ENCODE measurements at regions not wholly inside any gene's neighbourhood (a gene's known extent, or its start where the extent isn't known, plus 50 kb on each side); places are given as distances from the start of the nearest gene placed in this dataset.

- peaks cover 0 to 4% (median 0%) of the 10 kb centered on the region in 3 donors for H3K27me3 Mint-ChIP-seq (ENCODE audit: low read depth in 3 of 3)
- H3K9me3 Mint-ChIP-seq = peaks cover 5 to 50% (median 30%) of the 10 kb centered on the region in 6 donors
- no peaks in the 10 kb centered on the region for H3K4me1 Mint-ChIP-seq
- DNase-seq = no peak
- H3K36me3 Mint-ChIP-seq = no peaks in the 10 kb centered on the region
- H3K4me3 Mint-ChIP-seq = no peak overlapping the region
- H3K27ac Mint-ChIP-seq = no peak overlapping the region
Observed at GRCh38 chr1:189597083-189597482, 880.6 kb downstream of the BRINP3 start.

DNA sequence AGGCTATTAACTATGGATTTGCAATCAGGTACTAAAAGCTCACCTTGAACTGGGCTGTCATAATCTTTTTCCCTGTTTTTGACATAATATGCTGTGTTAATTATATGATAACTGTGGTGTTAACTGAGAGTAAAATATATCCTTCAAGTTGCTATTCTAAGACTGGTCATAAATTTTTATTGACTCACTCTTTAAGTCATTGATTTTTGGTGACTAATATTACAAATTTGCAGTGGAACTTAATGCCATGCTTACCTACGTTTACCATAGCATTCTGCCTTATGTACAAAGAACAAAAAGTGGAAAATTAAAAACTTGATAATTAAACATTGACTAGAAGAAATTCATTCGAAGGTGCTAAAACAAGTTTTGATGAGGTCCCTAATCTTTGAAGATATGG is 872.4 kb downstream of the BRINP3 start:
- Mint-ChIP-seq H3K9me3 (peaks cover 10 to 28% (median 16%) of the 10 kb centered on the region in 6 donors), H3K4me1 (no peaks in the 10 kb centered on the region), H3K4me3 (no peak overlapping the region), H3K36me3 (no peaks in the 10 kb centered on the region), H3K27ac (no peak overlapping the region), H3K27me3 (ENCODE audit: low read depth in 3 of 3) (peaks cover 0 to 2% (median 0%) of the 10 kb centered on the region in 3 donors)
- no peak for DNase-seq

GRCh38 chr1:189606047-189606446 is 871.6 kb downstream of the BRINP3 start:
- H3K27ac Mint-ChIP-seq = no peak overlapping the region
- no peak for DNase-seq
- no peaks in the 10 kb centered on the region for H3K36me3 Mint-ChIP-seq
- H3K9me3 Mint-ChIP-seq = peaks cover 7 to 28% (median 13%) of the 10 kb centered on the region in 6 donors
- H3K27me3 Mint-ChIP-seq (ENCODE audit: low read depth in 3 of 3) = no peaks in the 10 kb centered on the region
- H3K4me3 Mint-ChIP-seq = no peak overlapping the region
- no peaks in the 10 kb centered on the region for H3K4me1 Mint-ChIP-seq

DNA sequence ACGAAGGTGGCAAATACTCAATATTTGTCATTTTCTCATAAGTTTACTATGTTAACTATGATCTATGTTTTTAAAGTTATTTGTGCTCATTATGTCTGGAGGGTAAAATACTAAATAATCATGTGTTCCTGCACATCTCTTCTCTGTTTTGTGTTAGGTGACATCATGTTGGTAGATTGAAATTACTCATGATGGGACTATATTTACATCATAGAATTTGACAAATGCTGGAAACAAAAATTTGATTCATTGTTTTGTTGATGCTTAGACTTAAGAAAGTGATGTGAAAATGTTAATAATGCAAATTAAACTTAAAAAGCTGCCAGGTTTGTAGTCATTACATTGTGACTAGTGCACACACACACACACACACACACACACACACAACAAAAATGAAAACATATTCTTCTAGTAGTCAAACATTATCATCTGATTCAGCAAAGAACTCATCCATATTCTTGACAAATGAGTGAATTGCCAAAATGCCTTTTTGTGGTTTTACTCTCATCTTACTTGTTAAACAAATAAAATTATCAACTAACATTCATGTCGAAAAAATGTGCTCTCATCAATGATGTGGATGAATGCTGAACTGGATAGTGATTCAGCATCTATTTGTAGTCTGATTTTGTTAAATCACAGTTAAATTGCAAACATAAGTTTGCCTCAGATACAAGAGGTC is 870.7 kb downstream of the BRINP3 start:
- H3K36me3 Mint-ChIP-seq = no peaks in the 10 kb centered on the region
- H3K27ac Mint-ChIP-seq = no peak overlapping the region
- H3K4me3 Mint-ChIP-seq = no peak overlapping the region
- H3K27me3 Mint-ChIP-seq (ENCODE audit: low read depth in 3 of 3) = no peaks in the 10 kb centered on the region
- DNase-seq = no peak
- no peaks in the 10 kb centered on the region for H3K4me1 Mint-ChIP-seq
- peaks cover 7 to 28% (median 11%) of the 10 kb centered on the region in 6 donors for H3K9me3 Mint-ChIP-seq

DNA sequence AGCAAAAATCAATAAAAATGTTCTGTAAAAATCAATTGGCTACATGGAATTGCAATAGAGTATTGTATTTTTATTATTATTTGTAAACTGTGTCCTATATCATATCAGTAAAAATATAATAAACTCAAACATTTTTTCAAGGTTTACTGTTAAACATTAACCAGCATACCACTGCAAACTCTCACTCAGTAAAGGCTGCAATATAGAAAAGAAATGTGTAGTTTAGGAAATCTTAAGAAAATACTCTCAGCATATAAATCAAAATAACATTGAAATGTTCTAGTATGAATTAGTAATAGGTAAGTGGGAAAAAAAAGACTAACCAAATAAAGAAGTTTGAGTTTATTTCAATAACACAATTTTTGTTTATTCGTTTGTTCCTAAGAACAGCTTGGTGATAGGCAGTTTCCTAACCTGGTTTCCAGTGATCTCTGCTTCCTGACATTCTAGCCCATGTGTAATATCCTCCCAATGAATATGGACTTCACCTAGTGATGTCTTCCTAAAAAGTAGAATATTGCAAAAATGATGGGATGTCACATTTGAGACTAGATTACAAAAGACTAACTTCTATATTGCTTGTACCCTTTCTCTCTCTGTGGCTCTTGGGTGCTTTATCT is 870.1 kb downstream of the BRINP3 start:
- no peak overlapping the region for H3K27ac Mint-ChIP-seq
- no peaks in the 10 kb centered on the region for H3K4me1 Mint-ChIP-seq
- DNase-seq = no peak
- peaks cover 7 to 28% (median 11%) of the 10 kb centered on the region in 6 donors for H3K9me3 Mint-ChIP-seq
- H3K4me3 Mint-ChIP-seq = no peak overlapping the region
- no peaks in the 10 kb centered on the region for H3K36me3 Mint-ChIP-seq
- H3K27me3 Mint-ChIP-seq (ENCODE audit: low read depth in 3 of 3) = no peaks in the 10 kb centered on the region

DNA sequence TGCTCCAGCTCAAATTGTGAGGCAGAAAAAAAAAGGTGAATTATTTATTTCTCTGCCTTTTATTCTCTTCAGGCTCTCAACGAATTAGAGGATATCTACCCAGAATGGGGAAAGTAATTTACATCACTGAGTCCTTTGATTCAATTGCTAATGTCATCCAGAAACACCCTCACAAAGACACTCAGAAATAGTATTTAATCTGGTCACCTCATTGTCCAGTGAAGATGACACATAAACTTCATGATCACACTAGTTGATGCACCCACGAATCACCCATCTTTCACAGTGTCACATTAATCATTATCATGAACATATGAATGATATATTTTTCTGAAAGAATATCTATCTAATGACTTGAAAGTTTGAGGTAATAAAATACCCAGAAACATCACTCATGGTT is 868.5 kb downstream of the BRINP3 start:
- no peaks in the 10 kb centered on the region for H3K27me3 Mint-ChIP-seq (ENCODE audit: low read depth in 3 of 3)
- H3K36me3 Mint-ChIP-seq = no peaks in the 10 kb centered on the region
- H3K4me1 Mint-ChIP-seq = no peaks in the 10 kb centered on the region
- H3K9me3 Mint-ChIP-seq = peaks cover 2 to 19% (median 7%) of the 10 kb centered on the region in 6 donors
- no peak for DNase-seq
- no peak overlapping the region for H3K27ac Mint-ChIP-seq
- H3K4me3 Mint-ChIP-seq = no peak overlapping the region

- DNase-seq = no peak
- no peak overlapping the region for H3K4me3 Mint-ChIP-seq
- H3K27ac Mint-ChIP-seq = no peak overlapping the region
- no peaks in the 10 kb centered on the region for H3K36me3 Mint-ChIP-seq
- peaks cover 5 to 50% (median 15%) of the 10 kb centered on the region in 6 donors for H3K9me3 Mint-ChIP-seq
- H3K4me1 Mint-ChIP-seq = no peaks in the 10 kb centered on the region
- peaks cover 0 to 3% (median 2%) of the 10 kb centered on the region in 3 donors for H3K27me3 Mint-ChIP-seq (ENCODE audit: low read depth in 3 of 3)
Observed at GRCh38 chr1:189616893-189617292, 860.8 kb downstream of the BRINP3 start.

GRCh38 chr1:189619682-189620332 is 857.9 kb downstream of the BRINP3 start:
- H3K27me3 Mint-ChIP-seq (ENCODE audit: low read depth in 3 of 3) = peaks cover 0 to 3% (median 3%) of the 10 kb centered on the region in 3 donors
- no peak overlapping the region for H3K27ac Mint-ChIP-seq
- H3K4me1 Mint-ChIP-seq = no peaks in the 10 kb centered on the region
- no peak for DNase-seq
- no peaks in the 10 kb centered on the region for H3K36me3 Mint-ChIP-seq
- no peak overlapping the region for H3K4me3 Mint-ChIP-seq
- peaks cover 11 to 67% (median 24%) of the 10 kb centered on the region in 6 donors for H3K9me3 Mint-ChIP-seq

DNA sequence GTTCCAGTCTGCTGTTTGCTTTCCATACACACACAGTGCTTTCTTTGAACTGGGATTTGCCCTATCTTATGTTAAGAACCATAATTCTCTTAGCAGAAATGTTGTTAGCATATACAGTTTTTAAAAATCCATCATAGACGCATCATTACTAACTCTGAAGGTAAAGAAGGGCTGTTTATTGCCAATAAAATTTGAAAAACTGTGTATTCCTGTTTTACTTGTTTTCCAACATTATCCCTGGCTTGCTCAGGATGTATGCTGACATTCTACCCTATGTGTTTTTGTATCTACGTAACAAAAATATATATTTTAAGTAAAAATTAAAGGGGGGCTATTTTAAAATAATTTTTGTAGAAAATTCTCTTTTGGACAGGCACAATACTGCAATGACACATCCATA is 857.2 kb downstream of the BRINP3 start:
- H3K9me3 Mint-ChIP-seq = peaks cover 7 to 67% (median 26%) of the 10 kb centered on the region in 6 donors
- no peaks in the 10 kb centered on the region for H3K36me3 Mint-ChIP-seq
- H3K27me3 Mint-ChIP-seq (ENCODE audit: low read depth in 3 of 3) = peaks cover 0 to 3% (median 3%) of the 10 kb centered on the region in 3 donors
- no peak overlapping the region for H3K27ac Mint-ChIP-seq
- no peak overlapping the region for H3K4me3 Mint-ChIP-seq
- DNase-seq = no peak
- no peaks in the 10 kb centered on the region for H3K4me1 Mint-ChIP-seq

- no peaks in the 10 kb centered on the region for H3K36me3 Mint-ChIP-seq
- peaks cover 0 to 3% (median 1%) of the 10 kb centered on the region in 3 donors for H3K27me3 Mint-ChIP-seq (ENCODE audit: low read depth in 3 of 3)
- H3K9me3 Mint-ChIP-seq = peaks cover 7 to 63% (median 25%) of the 10 kb centered on the region in 6 donors
- no peak overlapping the region for H3K27ac Mint-ChIP-seq
- no peak for DNase-seq
- H3K4me1 Mint-ChIP-seq = no peaks in the 10 kb centered on the region
- H3K4me3 Mint-ChIP-seq = no peak overlapping the region
Observed at GRCh38 chr1:189623336-189623735, 854.3 kb downstream of the BRINP3 start.

DNA sequence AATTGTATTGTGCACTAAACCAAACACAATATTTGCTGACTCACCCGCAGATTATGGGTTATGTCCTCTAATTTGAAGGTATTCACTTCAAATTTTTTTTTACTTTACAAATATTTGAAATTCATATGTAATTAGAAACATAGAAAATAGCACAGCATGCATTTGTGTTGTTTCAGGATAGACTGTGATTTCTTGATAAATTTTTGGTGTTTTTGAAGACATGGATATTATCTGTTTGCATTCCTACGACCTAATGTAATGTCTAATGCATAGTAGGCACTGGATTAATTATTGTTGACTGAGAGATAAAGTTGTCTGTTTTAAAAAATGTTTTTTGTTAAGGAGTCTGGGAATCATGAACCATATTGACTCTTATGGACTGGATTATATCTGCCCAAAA is 850.2 kb downstream of the BRINP3 start:
- Mint-ChIP-seq H3K27me3 (ENCODE audit: low read depth in 3 of 3) (peaks cover 0 to 1% (median 0%) of the 10 kb centered on the region in 3 donors), H3K36me3 (no peaks in the 10 kb centered on the region), H3K4me1 (no peaks in the 10 kb centered on the region), H3K9me3 (peaks cover 4 to 58% (median 20%) of the 10 kb centered on the region in 6 donors), H3K4me3 (no peak overlapping the region), H3K27ac (no peak overlapping the region)
- no peak for DNase-seq

- no peak overlapping the region for H3K4me3 Mint-ChIP-seq
- H3K27me3 Mint-ChIP-seq (ENCODE audit: low read depth in 3 of 3) = peaks cover 0 to 1% (median 0%) of the 10 kb centered on the region in 3 donors
- H3K4me1 Mint-ChIP-seq = no peaks in the 10 kb centered on the region
- no peak for DNase-seq
- peaks cover 4 to 53% (median 19%) of the 10 kb centered on the region in 6 donors for H3K9me3 Mint-ChIP-seq
- H3K36me3 Mint-ChIP-seq = no peaks in the 10 kb centered on the region
- no peak overlapping the region for H3K27ac Mint-ChIP-seq
Observed at GRCh38 chr1:189628857-189629256, 848.8 kb downstream of the BRINP3 start.

- no peaks in the 10 kb centered on the region for H3K27me3 Mint-ChIP-seq (ENCODE audit: low read depth in 3 of 3)
- H3K4me3 Mint-ChIP-seq = no peak overlapping the region
- no peak overlapping the region for H3K27ac Mint-ChIP-seq
- H3K9me3 Mint-ChIP-seq = peaks cover 0 to 43% (median 9%) of the 10 kb centered on the region in 6 donors
- DNase-seq = no peak
- H3K4me1 Mint-ChIP-seq = no peaks in the 10 kb centered on the region
- no peaks in the 10 kb centered on the region for H3K36me3 Mint-ChIP-seq
Observed at GRCh38 chr1:189633658-189634057, 844.0 kb downstream of the BRINP3 start.

DNA sequence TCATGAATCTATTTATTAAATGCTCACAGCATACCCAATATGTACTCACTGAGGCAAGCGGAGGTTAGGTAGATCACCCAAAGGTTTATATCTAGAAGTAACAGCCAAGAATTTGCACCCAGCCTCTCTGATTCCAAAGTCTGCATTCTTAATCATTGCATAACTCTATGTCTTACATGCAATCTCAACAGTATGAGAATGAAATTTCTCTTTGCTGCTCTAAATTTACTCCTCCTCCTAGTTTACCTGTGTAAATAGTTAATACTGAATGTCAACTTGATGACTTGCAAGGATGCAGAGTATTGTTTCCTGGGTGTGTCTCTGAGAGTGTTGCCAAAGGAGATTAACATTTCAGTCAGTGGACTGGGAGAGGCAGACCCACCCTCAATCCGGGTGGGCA is 840.6 kb downstream of the BRINP3 start:
- H3K27me3 Mint-ChIP-seq (ENCODE audit: low read depth in 3 of 3) = no peaks in the 10 kb centered on the region
- H3K4me1 Mint-ChIP-seq = no peaks in the 10 kb centered on the region
- no peaks in the 10 kb centered on the region for H3K36me3 Mint-ChIP-seq
- no peak for DNase-seq
- no peak overlapping the region for H3K27ac Mint-ChIP-seq
- no peak overlapping the region for H3K4me3 Mint-ChIP-seq
- H3K9me3 Mint-ChIP-seq = peaks cover 2 to 51% (median 16%) of the 10 kb centered on the region in 6 donors
